Transverse colon (tissue), 4 donors: ENCODE measurements at regions not wholly inside any gene's neighbourhood (a gene's known extent, or its start where the extent isn't known, plus 50 kb on each side); places are given as distances from the start of the nearest gene placed in this dataset.
A peak's percentile ranks its signal among the peaks of the same experiment; 100 is the strongest.

Source experiments
- DNase-seq: peaks from one replicate; pipeline ENCODE4 v3.0.0-alpha.2; 2019
- H3K27ac ChIP-seq, 4 donors: fragments of 200-600 bp; sonication (generic); 2 replicates each; pipeline ENCODE4 v1.5.1; 2016 to 2018; ENCODE audit warnings: inconsistent platforms in 4 of 4
- H3K27me3 ChIP-seq: fragments of 200-600 bp; sonication (generic); 2 replicates; pipeline ENCODE4 v1.5.1; 2017; ENCODE audit warnings: inconsistent platforms
- H3K36me3 ChIP-seq, 4 donors: fragments of 200-600 bp; sonication (generic); 2 replicates each; pipeline ENCODE4 v1.5.1; 2017 to 2019; ENCODE audit warnings: inconsistent platforms in 4 of 4
- H3K4me1 ChIP-seq, 4 donors: fragments of 200-600 bp; sonication (generic); 2 replicates each; pipeline ENCODE4 v1.5.1; 2017 to 2020; ENCODE audit warnings: inconsistent platforms in 4 of 4
- H3K4me3 ChIP-seq, 4 donors: fragments of 200-600 bp; sonication (generic); 1 replicate in 1 of 4; 2 replicates in 3 of 4; pipeline versions ENCODE4 v1.5.1 to v1.6.1; 2017 to 2019; ENCODE audit warnings: inconsistent platforms in 4 of 4
- H3K9me3 ChIP-seq, 2 donors: fragments of 200-600 bp; sonication (generic); 2 replicates each; pipeline ENCODE4 v1.5.1; 2017 to 2019; ENCODE audit warnings: inconsistent platforms in 2 of 2
- EP300 ChIP-seq: sonication (generic); formaldehyde crosslinking; IDR thresholded peaks from one replicate; pipeline ENCODE4 v1.6.1; 2017; ENCODE audit warnings: antibody characterized with exemption, low read depth
- POLR2A ChIP-seq: fragments of 450-650 bp; IDR thresholded peaks from one replicate; pipeline ENCODE4 v1.6.1; 2016; ENCODE audit warnings: antibody characterized with exemption, mild to moderate bottlenecking, moderate library complexity
- POLR2AphosphoS5 ChIP-seq, 3 donors: sonication (generic); formaldehyde crosslinking; IDR thresholded peaks; one replicate each; pipeline ENCODE4 v1.6.1; 2016; ENCODE audit warnings: antibody characterized with exemption in 3 of 3
- WGBS, 2 donors: methylation state at CpG; one replicate each; pipeline ENCODE4 v1.1.5; 2018; ENCODE audit warnings: low coverage in 1 of 2; 5-methylcytosine and 5-hydroxymethylcytosine counted together
- in situ Hi-C, 4 donors: fragments of 200-750 bp; cut with MboI; loops; one replicate each; pipeline versions ENCODE4 v1.15.0 to v1.15.1; 2017; ENCODE audit warnings: low sequenced_read_pairs in 3 of 4, low pct_ligation_motif_present in 1 of 4, low pct_unique_long_range_greater_than_20kb in 1 of 4
- intact Hi-C: fragments of 100-400 bp; cut with DNase I; formaldehyde crosslinking; loops from one replicate; pipeline ENCODE4 v1.15.1; 2023; ENCODE audit warnings: low total_unique reads
- TF ChIP-seq, protein P1 (sequence below), 5 experiments: fragments of 200-600 bp in 3 of 5; fragments of 450-650 bp in 2 of 5; sonication (generic) in 3 of 5; IDR thresholded peaks; 1 replicate in 2 of 5; 2 replicates in 3 of 5; pipeline ENCODE4 v1.5.1; 2016 to 2017; ENCODE audit warnings: antibody characterized with exemption in 5 of 5, inconsistent platforms in 3 of 5, mild to moderate bottlenecking in 2 of 5, moderate library complexity in 1 of 5

DNA sequence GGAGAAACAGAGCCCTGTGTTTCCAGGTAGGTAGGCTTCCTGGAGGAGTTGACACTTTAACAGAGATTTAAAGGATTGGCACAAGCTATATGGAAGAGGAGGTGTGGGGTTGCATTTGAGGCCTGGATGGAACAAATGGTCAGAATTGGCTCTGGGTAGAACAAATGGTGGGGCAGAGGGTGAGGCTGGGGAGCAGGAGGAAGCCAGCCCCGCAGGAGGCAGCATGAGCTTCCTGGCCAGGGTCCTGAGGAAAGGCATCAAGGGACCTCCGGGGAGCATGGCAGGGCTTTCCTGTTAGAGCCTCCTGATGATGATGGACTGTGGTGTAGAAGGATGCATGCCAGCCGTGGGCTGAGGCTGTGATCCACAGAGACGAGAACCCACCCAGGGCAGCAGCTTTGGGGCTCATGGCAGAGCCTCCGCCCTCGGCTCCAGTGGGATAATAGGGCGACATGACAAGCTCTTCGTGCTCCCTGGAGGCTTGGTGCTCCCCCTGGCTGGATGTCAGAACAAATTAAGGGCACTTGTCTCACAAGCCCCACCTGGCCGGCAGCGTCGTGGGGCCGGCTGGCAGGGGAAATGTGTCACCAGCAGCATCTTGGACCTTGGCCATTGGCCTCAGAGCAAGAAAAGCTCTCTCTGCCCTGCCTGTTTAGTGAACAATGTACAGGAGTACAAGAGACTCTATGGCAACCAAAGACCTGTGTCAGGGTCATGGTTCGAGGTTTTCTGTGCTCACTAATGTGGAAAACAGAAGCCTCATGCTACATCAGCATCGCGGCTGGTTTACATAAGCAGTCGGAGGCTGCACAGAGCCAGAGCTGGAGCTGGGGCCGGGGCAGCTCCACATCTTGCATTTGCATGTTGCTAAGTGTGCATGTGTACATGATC is 153.5 kb downstream of the MYCN start:
- in situ Hi-C loops (no loop called here), intact Hi-C loops (no loop called here)
- H3K4me3 ChIP-seq, result no peak overlapping the region
- H3K9me3 ChIP-seq, result no peaks in the 10 kb centered on the region
- no peaks in the 10 kb centered on the region for H3K27me3 ChIP-seq
- no peaks in the 10 kb centered on the region for H3K36me3 ChIP-seq
- 37% methylated on average over 14 of the region's 17 CpGs; no CpG with 5 or more reads in 1 of the 2 donors for WGBS, 2 donors
- DNase-seq, result peak; percentile 50
- TF ChIP-seq POLR2A, result no peak
- TF ChIP-seq, protein P1, sequence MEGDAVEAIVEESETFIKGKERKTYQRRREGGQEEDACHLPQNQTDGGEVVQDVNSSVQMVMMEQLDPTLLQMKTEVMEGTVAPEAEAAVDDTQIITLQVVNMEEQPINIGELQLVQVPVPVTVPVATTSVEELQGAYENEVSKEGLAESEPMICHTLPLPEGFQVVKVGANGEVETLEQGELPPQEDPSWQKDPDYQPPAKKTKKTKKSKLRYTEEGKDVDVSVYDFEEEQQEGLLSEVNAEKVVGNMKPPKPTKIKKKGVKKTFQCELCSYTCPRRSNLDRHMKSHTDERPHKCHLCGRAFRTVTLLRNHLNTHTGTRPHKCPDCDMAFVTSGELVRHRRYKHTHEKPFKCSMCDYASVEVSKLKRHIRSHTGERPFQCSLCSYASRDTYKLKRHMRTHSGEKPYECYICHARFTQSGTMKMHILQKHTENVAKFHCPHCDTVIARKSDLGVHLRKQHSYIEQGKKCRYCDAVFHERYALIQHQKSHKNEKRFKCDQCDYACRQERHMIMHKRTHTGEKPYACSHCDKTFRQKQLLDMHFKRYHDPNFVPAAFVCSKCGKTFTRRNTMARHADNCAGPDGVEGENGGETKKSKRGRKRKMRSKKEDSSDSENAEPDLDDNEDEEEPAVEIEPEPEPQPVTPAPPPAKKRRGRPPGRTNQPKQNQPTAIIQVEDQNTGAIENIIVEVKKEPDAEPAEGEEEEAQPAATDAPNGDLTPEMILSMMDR (IDR thresholded peaks at IDR 0.05), result no peak
- no peak for TF ChIP-seq POLR2AphosphoS5 (IDR thresholded peaks at IDR 0.05)
- TF ChIP-seq EP300, result no peak
- no peak overlapping the region for H3K27ac ChIP-seq
- H3K4me1 ChIP-seq, result peaks cover 0 to 20% (median 10%) of the 10 kb centered on the region in 4 donors

GRCh38 chr2:16092861-16093638 is 152.7 kb downstream of the MYCN start:
- DNase-seq, result no peak
- H3K27me3 ChIP-seq, result no peaks in the 10 kb centered on the region
- no peak overlapping the region for H3K27ac ChIP-seq
- no peak overlapping the region for H3K4me3 ChIP-seq
- no peaks in the 10 kb centered on the region for H3K9me3 ChIP-seq
- H3K36me3 ChIP-seq, result no peaks in the 10 kb centered on the region
- intact Hi-C loops (no loop called here), in situ Hi-C loops (no loop called here)
- peaks cover 0 to 20% (median 10%) of the 10 kb centered on the region in 4 donors for H3K4me1 ChIP-seq
- TF ChIP-seq POLR2A, result no peak
- no peak for TF ChIP-seq POLR2AphosphoS5 (IDR thresholded peaks at IDR 0.05)
- TF ChIP-seq, protein P1 (IDR thresholded peaks at IDR 0.05), result no peak
- TF ChIP-seq EP300, result no peak
- 86 to 87% methylated on average over 8 to 13 of the region's 13 CpGs for WGBS, 2 donors

DNA sequence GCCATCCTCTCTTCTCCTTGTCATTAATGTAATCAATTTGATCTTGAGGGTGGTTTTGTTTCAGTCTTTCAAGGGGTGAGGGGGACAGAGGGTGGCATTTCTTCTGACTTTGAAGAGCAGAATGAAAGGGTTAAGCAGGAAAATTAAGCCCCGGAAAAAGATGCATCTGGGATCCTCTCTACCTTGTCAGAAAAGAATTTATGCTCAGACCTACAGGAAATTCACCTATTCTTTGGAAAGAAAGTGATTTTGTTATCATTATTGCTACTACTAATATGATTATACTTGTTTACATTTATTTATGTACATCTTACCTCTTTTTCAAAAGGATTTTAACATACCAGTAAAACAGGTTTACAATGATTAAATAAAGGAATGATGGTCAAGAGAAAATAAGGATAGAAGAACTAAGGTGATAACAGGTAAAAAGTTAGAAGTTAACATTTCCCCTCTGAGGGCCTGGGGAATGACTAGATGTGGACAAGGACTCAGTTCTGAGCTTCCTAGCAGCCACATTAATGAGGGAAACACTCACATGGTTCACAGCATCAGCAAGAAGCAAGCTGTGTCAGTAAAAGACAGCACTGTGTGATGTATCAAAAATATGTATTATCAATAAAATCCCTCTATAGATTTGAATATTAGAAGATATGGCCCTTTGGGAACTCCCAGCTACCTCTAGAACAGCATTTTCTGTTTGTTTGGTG is 151.4 kb downstream of the MYCN start:
- no peak for DNase-seq
- in situ Hi-C loops, result no loop called here
- no peaks in the 10 kb centered on the region for H3K27me3 ChIP-seq
- TF ChIP-seq POLR2A (no peak), EP300 (no peak), POLR2AphosphoS5 (IDR thresholded peaks at IDR 0.05) (no peak)
- TF ChIP-seq, protein P1 (IDR thresholded peaks at IDR 0.05), result no peak
- no peaks in the 10 kb centered on the region for H3K9me3 ChIP-seq
- no peak overlapping the region for H3K4me3 ChIP-seq
- H3K4me1 ChIP-seq, result peaks cover 0 to 15% (median 8%) of the 10 kb centered on the region in 4 donors
- H3K36me3 ChIP-seq, result no peaks in the 10 kb centered on the region
- intact Hi-C loops, result no loop called here
- no peak overlapping the region for H3K27ac ChIP-seq
- WGBS, 2 donors, result 60 to 79% methylated on average over 1 of the region's 1 CpG
